GM18870 (cell line): ENCODE measurements at regions not wholly inside any gene's neighbourhood (a gene's known extent, or its start where the extent isn't known, plus 50 kb on each side); places are given as distances from the start of the nearest gene placed in this dataset.
"Not testable (repeated sequence)": the region's sequence is repeated elsewhere in the genome, so short reads cannot be mapped to it uniquely, and the experiment has no call there.

Source experiments
- ATAC-seq: cut with Tn5 transposase; IDR thresholded peaks from one replicate; pipeline ENCODE4 v1.9.1; 2021; ENCODE audit warnings: moderate library complexity; ENCODE audit not compliant: unreplicated experiment

- ATAC-seq, result not testable (repeated sequence)
These were observed 215.1 kb upstream of the CCL2 start for GRCh38 chr17:34039759-34040555.

GRCh38 chr17:34045990-34046389, 209.1 kb upstream of the CCL2 start:
- ATAC-seq, result no peak

- no peak for ATAC-seq
These were observed 204.0 kb upstream of the CCL2 start for GRCh38 chr17:34051046-34051445.

- ATAC-seq, result no peak
These were observed 200.6 kb upstream of the CCL2 start for GRCh38 chr17:34054495-34054894.

- ATAC-seq, result no peak
These were observed 199.5 kb upstream of the CCL2 start for GRCh38 chr17:34055606-34056005.

- no peak for ATAC-seq
These were observed 195.5 kb upstream of the CCL2 start for GRCh38 chr17:34059423-34060220.

GRCh38 chr17:34066528-34066927, 188.6 kb upstream of the CCL2 start:
- ATAC-seq, result no peak

- ATAC-seq, result no peak
These were observed 188.1 kb upstream of the CCL2 start for GRCh38 chr17:34067011-34067410.

- ATAC-seq, result no peak
These were observed 186.5 kb upstream of the CCL2 start for GRCh38 chr17:34068571-34068970.

GRCh38 chr17:34070712-34071111, 184.4 kb upstream of the CCL2 start:
- no peak for ATAC-seq

- ATAC-seq, result no peak
These were observed 183.1 kb upstream of the CCL2 start for GRCh38 chr17:34071886-34072420.

GRCh38 chr17:34075076-34075475, 180.0 kb upstream of the CCL2 start:
- no peak for ATAC-seq

- no peak for ATAC-seq
These were observed 178.1 kb upstream of the CCL2 start for GRCh38 chr17:34076743-34077631.

- no peak for ATAC-seq
These were observed 173.8 kb upstream of the CCL2 start for GRCh38 chr17:34081269-34081668.

GRCh38 chr17:34082404-34082803, 172.7 kb upstream of the CCL2 start:
- no peak for ATAC-seq

- not testable (repeated sequence) for ATAC-seq
These were observed 166.0 kb upstream of the CCL2 start for GRCh38 chr17:34089042-34089441.

GRCh38 chr17:34090593-34090992, 164.5 kb upstream of the CCL2 start:
- ATAC-seq, result no peak

- no peak for ATAC-seq
These were observed 163.1 kb upstream of the CCL2 start for GRCh38 chr17:34091975-34092374.

- ATAC-seq, result no peak
These were observed 160.0 kb upstream of the CCL2 start for GRCh38 chr17:34095106-34095505.

- ATAC-seq, result no peak
These were observed 156.4 kb upstream of the CCL2 start for GRCh38 chr17:34098699-34099098.
